ENCODE measurements at regions not wholly inside any gene's neighbourhood (a gene's known extent, or its start where the extent isn't known, plus 50 kb on each side); places are given as distances from the start of the nearest gene placed in this dataset.
"Not testable (repeated sequence)": the region's sequence is repeated elsewhere in the genome, so short reads cannot be mapped to it uniquely, and the experiment has no call there.

GRCh38 chr14:52179141-52179790 lies 88.2 kb upstream of the PTGDR start:
- Mint-ChIP-seq H3K36me3 (ENCODE audit: low read depth) (peaks cover 3% of the 10 kb centered on the region), H3K4me1 (no peaks in the 10 kb centered on the region), H3K9me3 (peaks cover 64% of the 10 kb centered on the region), H3K27me3 (ENCODE audit: insufficient read depth) (no peaks in the 10 kb centered on the region), H3K4me3 (no peak overlapping the region), H3K27ac (no peak overlapping the region)
- peaks cover 3% of the 10 kb centered on the region for H3K4me1 ChIP-seq (ENCODE audit: control insufficient read depth, insufficient read depth, low read length)
- no peak for TF ChIP-seq CTCF (conservative IDR thresholded peaks at IDR 0.05)
- H3K36me3 ChIP-seq (ENCODE audit: control insufficient read depth, insufficient read depth, low read length) = no peaks in the 10 kb centered on the region
- no peak overlapping the region for H3K9ac ChIP-seq (ENCODE audit: extremely low read depth, low read length, poor library complexity, severe bottlenecking)
- WGBS, 2 experiments (ENCODE audit: insufficient coverage in 1 of 2, insufficient read length in 1 of 2) = 78 to 87% methylated on average over 2 to 6 of the region's 6 CpGs
- no peak overlapping the region for H3K27ac ChIP-seq (ENCODE audit: low read depth, low read length)
- no peak for DNase-seq
- peaks cover 76% of the 10 kb centered on the region for H3K9me3 ChIP-seq (ENCODE audit: control insufficient read depth, low read length)
- H3K4me3 ChIP-seq (ENCODE audit: low read length) = peak overlapping the region; percentile 50
- H3K27me3 ChIP-seq (ENCODE audit: control insufficient read depth, insufficient read depth, low read length, poor library complexity, severe bottlenecking) = no peaks in the 10 kb centered on the region

- Mint-ChIP-seq H3K9me3 (peaks cover 79% of the 10 kb centered on the region), H3K4me3 (no peak overlapping the region), H3K4me1 (no peaks in the 10 kb centered on the region), H3K27ac (no peak overlapping the region), H3K27me3 (ENCODE audit: insufficient read depth) (no peaks in the 10 kb centered on the region), H3K36me3 (ENCODE audit: low read depth) (no peaks in the 10 kb centered on the region)
- Histone ChIP-seq H3K4me3 (ENCODE audit: low read length) (no peak overlapping the region), H3K4me1 (ENCODE audit: control insufficient read depth, insufficient read depth, low read length) (peaks cover 3% of the 10 kb centered on the region), H3K9me3 (ENCODE audit: control insufficient read depth, low read length) (peaks cover 88% of the 10 kb centered on the region), H3K36me3 (ENCODE audit: control insufficient read depth, insufficient read depth, low read length) (no peaks in the 10 kb centered on the region), H3K27me3 (ENCODE audit: control insufficient read depth, insufficient read depth, low read length, poor library complexity, severe bottlenecking) (no peaks in the 10 kb centered on the region), H3K27ac (ENCODE audit: low read depth, low read length) (no peak overlapping the region), H3K9ac (ENCODE audit: extremely low read depth, low read length, poor library complexity, severe bottlenecking) (no peak overlapping the region)
- WGBS, 2 experiments (ENCODE audit: insufficient coverage in 1 of 2, insufficient read length in 1 of 2) = 84 to 91% methylated on average over 4 to 6 of the region's 6 CpGs
- TF ChIP-seq CTCF (conservative IDR thresholded peaks at IDR 0.05) = no peak
- no peak for DNase-seq
Measured at GRCh38 chr14:52175982-52176502, 91.5 kb upstream of the PTGDR start.

GRCh38 chr14:52171932-52172331 lies 95.6 kb upstream of the PTGDR start:
- H3K27me3 Mint-ChIP-seq (ENCODE audit: insufficient read depth); H3K36me3 Mint-ChIP-seq (ENCODE audit: low read depth); H3K27me3 ChIP-seq (ENCODE audit: control insufficient read depth, insufficient read depth, low read length, poor library complexity, severe bottlenecking); H3K9ac ChIP-seq (ENCODE audit: extremely low read depth, low read length, poor library complexity, severe bottlenecking); H3K27ac Mint-ChIP-seq; H3K4me3 Mint-ChIP-seq; H3K4me1 Mint-ChIP-seq; H3K36me3 ChIP-seq (ENCODE audit: control insufficient read depth, insufficient read depth, low read length); DNase-seq; H3K4me1 ChIP-seq (ENCODE audit: control insufficient read depth, insufficient read depth, low read length); H3K27ac ChIP-seq (ENCODE audit: low read depth, low read length): not testable (repeated sequence)
- peaks cover 88% of the 10 kb centered on the region for H3K9me3 Mint-ChIP-seq
- WGBS, 2 experiments (ENCODE audit: insufficient coverage in 1 of 2, insufficient read length in 1 of 2) = 84% methylated on average over 1 of the region's 1 CpG; no CpG with 5 or more reads in 1 of the 2 experiments
- Histone ChIP-seq H3K4me3 (ENCODE audit: low read length) (peak overlapping the region; percentile 12), H3K9me3 (ENCODE audit: control insufficient read depth, low read length) (peaks cover 52% of the 10 kb centered on the region)

All from endodermal cell (in vitro differentiated cells).